Endothelial cell of umbilical vein (primary cell): ENCODE measurements at regions not wholly inside any gene's neighbourhood (a gene's known extent, or its start where the extent isn't known, plus 50 kb on each side); places are given as distances from the start of the nearest gene placed in this dataset.

ENCODE experiments used
- BruUV-seq: library from RNA; stranded (reverse); fragments of 400-500 nt; replicated peaks from 2 replicates; lab custom pipeline; 2021; lab: Mats Ljungman, UMichigan
- CTCF ChIA-PET: fragments of 300-600, 350-600 bp; sonication (Branson Sonifier 250); formaldehyde crosslinking; loops from one replicate; lab custom pipeline; 2021; ENCODE audit warnings: antibody characterized with exemption, inconsistent platforms; lab: Charles Lee
- POLR2A ChIA-PET: fragments of 300-600, 350-600 bp; sonication (Branson Sonifier 250); formaldehyde crosslinking; loops from one replicate; lab custom pipeline; 2021; ENCODE audit warnings: antibody characterized with exemption, inconsistent platforms; lab: Charles Lee
- DNase-seq: peaks from one replicate; pipeline ENCODE4 v3.0.0-alpha.2; 2011; ENCODE audit warnings: low read depth, low spot score
- FAIRE-seq: peaks from 2 replicates; lab custom pipeline; 2011; peaks lifted over from hg19 to GRCh38; lab: Jason Lieb, UNC
- H2AFZ ChIP-seq: 2 replicates; pipeline ENCODE4 v1.6.0; 2012; ENCODE audit warnings: low read depth, low read length, control low read depth, inconsistent platforms
- H3K27ac ChIP-seq: 2 replicates; pipeline ENCODE4 v1.5.1; 2011; ENCODE audit warnings: low read depth, mild to moderate bottlenecking, control low read depth, low read length, moderate library complexity; ENCODE audit not compliant: insufficient read depth
- H3K27me3 ChIP-seq, 2 experiments: 2 replicates each; pipeline versions ENCODE4 v1.6.0 to v1.6.1; 2011; ENCODE audit warnings: low read length in 2 of 2, mixed read lengths in 1 of 2; ENCODE audit not compliant: control insufficient read depth in 2 of 2, insufficient read depth in 2 of 2
- H3K36me3 ChIP-seq, 2 experiments: 2 replicates in 1 of 2; 3 replicates in 1 of 2; pipeline ENCODE4 v1.5.1; 2011; ENCODE audit warnings: low read length in 2 of 2, mild to moderate bottlenecking in 1 of 2, moderate library complexity in 1 of 2; ENCODE audit not compliant: control insufficient read depth in 2 of 2, insufficient read depth in 2 of 2; ENCODE audit errors: extremely low read depth in 1 of 2
- H3K4me1 ChIP-seq: 3 replicates; pipeline ENCODE4 v1.5.1; 2011; ENCODE audit warnings: mild to moderate bottlenecking, low read length; ENCODE audit not compliant: control insufficient read depth, insufficient read depth; ENCODE audit errors: extremely low read depth
- H3K4me2 ChIP-seq: 2 replicates; pipeline ENCODE4 v1.6.1; 2011; ENCODE audit warnings: low read length, control low read depth, mixed read lengths; ENCODE audit not compliant: insufficient read depth
- H3K4me3 ChIP-seq, 3 experiments: fragments of 200-600 bp in 1 of 3; sonication (generic), shearing (Covaris generic) in 1 of 3; replicated peaks in 1 of 3; 2 replicates each; pipeline ENCODE4 v1.5.1; 2011 to 2016; ENCODE audit warnings: control low read depth in 3 of 3, low read length in 3 of 3, mild to moderate bottlenecking in 2 of 3, inconsistent platforms in 1 of 3, low read depth in 1 of 3, moderate library complexity in 1 of 3; ENCODE audit not compliant: insufficient read depth in 1 of 3
- H3K79me2 ChIP-seq: 2 replicates; pipeline ENCODE4 v1.6.0; 2012; ENCODE audit warnings: low read length, inconsistent platforms; ENCODE audit not compliant: control insufficient read depth, insufficient read depth
- H3K9ac ChIP-seq: replicated peaks from 2 replicates; pipeline ENCODE3; 2011; ENCODE audit warnings: low read length, control low read depth; ENCODE audit not compliant: insufficient read depth; ENCODE audit errors: extremely low read depth
- H3K9me1 ChIP-seq: replicated peaks from 3 replicates; pipeline ENCODE4 v1.6.0; 2011; ENCODE audit warnings: mild to moderate bottlenecking, low read length; ENCODE audit not compliant: control insufficient read depth, insufficient read depth; ENCODE audit errors: extremely low read depth
- H3K9me3 ChIP-seq: replicated peaks from 2 replicates; pipeline ENCODE4 v1.5.1; 2012; ENCODE audit warnings: low read length, inconsistent platforms; ENCODE audit not compliant: control insufficient read depth, insufficient read depth
- H4K20me1 ChIP-seq: replicated peaks from 2 replicates; pipeline ENCODE3; 2011; ENCODE audit warnings: mild to moderate bottlenecking, low read length; ENCODE audit not compliant: control insufficient read depth, insufficient read depth; ENCODE audit errors: extremely low read depth
- EZH2 ChIP-seq: IDR thresholded peaks from 2 replicates; pipeline ENCODE4 v1.6.1; 2012; ENCODE audit warnings: borderline replicate concordance, low read depth, mild to moderate bottlenecking, moderate library complexity, low read length, inconsistent platforms; ENCODE audit not compliant: severe bottlenecking
- FOS ChIP-seq: IDR thresholded peaks from 2 replicates; pipeline ENCODE4 v1.6.1; 2011; ENCODE audit warnings: mild to moderate bottlenecking, low read length, moderate library complexity, borderline replicate concordance; ENCODE audit not compliant: insufficient read depth
- GATA2 ChIP-seq: IDR thresholded peaks from 2 replicates; pipeline ENCODE4 v1.7.0; 2011; ENCODE audit warnings: low read depth, mild to moderate bottlenecking, moderate library complexity, mixed read lengths, low read length; ENCODE audit not compliant: insufficient read length, insufficient read depth
- JUN ChIP-seq: IDR thresholded peaks from 2 replicates; pipeline ENCODE4 v1.6.1; 2011; ENCODE audit warnings: borderline replicate concordance, low read depth; ENCODE audit not compliant: insufficient read length, insufficient read depth
- MYC ChIP-seq: IDR thresholded peaks from one replicate; pipeline ENCODE4 v1.6.1; 2011; ENCODE audit warnings: mild to moderate bottlenecking, low read depth, low read length
- POLR2A ChIP-seq: IDR thresholded peaks from 2 replicates; pipeline ENCODE4 v1.6.1; 2012; ENCODE audit warnings: low read depth, mild to moderate bottlenecking, control low read depth, low read length
- POLR2AphosphoS5 ChIP-seq: IDR thresholded peaks from 2 replicates; pipeline ENCODE4 v1.6.1; 2012; ENCODE audit warnings: low read depth, mild to moderate bottlenecking, control low read depth, low read length, moderate library complexity; ENCODE audit not compliant: insufficient read depth
- dilution Hi-C: fragments of 300-500 bp; cut with MboI; formaldehyde crosslinking; loops from one replicate; pipeline ENCODE4 v1.15.0; 2019; ENCODE audit warnings: low sequenced_read_pairs; ENCODE audit not compliant: extremely low pct_ligation_motif_present
- intact Hi-C: fragments of 100-400 bp; cut with micrococcal nuclease; formaldehyde crosslinking; loops from one replicate; pipeline ENCODE4 v1.10.0; 2022
- TF ChIP-seq, protein P1 (sequence below): IDR thresholded peaks from 2 replicates; pipeline ENCODE4 v1.6.1; 2011; ENCODE audit not compliant: insufficient read depth, insufficient read length
- TF ChIP-seq, protein P2 (sequence below), 2 donors: IDR thresholded peaks; 1 replicate in 1 of 2; 2 replicates in 1 of 2; pipeline ENCODE4 v1.5.1; 2011; ENCODE audit warnings: low read length in 2 of 2, mild to moderate bottlenecking in 2 of 2, moderate library complexity in 2 of 2, control low read depth in 1 of 2, inconsistent platforms in 1 of 2, low read depth in 1 of 2; ENCODE audit not compliant: insufficient read depth in 1 of 2; ENCODE audit errors: extremely low read depth in 1 of 2

DNA sequence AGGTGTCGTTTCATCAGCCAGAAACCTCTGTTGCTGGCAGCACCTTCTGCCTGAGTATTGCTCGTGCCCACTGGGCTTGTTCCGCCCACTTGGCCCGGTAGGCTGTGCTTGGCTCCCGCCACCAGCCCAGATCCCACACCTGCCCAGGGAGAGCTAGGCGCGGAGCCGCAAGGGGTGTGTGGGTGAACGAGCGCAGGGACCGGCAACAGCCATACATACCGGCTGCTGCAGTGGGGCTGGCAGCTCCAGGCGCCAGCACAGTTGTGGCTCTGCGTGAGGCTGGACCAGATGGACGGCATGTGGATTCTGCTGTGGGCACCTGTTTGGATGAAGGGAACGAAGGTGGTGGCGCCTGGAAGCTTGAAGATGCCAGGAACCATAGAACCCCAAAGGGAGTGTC lies 331.5 kb upstream of the MCTP2 start:
- Histone ChIP-seq H4K20me1 (no peaks in the 10 kb centered on the region), H3K27ac (no peak overlapping the region), H3K9me3 (no peaks in the 10 kb centered on the region), H2AFZ (no peak overlapping the region), H3K4me3 (no peak overlapping the region), H3K27me3 (no peaks in the 10 kb centered on the region), H3K4me1 (no peaks in the 10 kb centered on the region), H3K9me1 (no peaks in the 10 kb centered on the region), H3K4me2 (no peak overlapping the region), H3K36me3 (no peaks in the 10 kb centered on the region), H3K9ac (no peak overlapping the region), H3K79me2 (no peaks in the 10 kb centered on the region)
- intact Hi-C loops, result no loop called here
- FAIRE-seq (no peak), DNase-seq (no peak)
- POLR2A ChIA-PET, result no interaction called here
- dilution Hi-C loops, result no loop called here
- BruUV-seq, result no TSS peak
- CTCF ChIA-PET, result no interaction called here
- TF ChIP-seq POLR2A (no peak), EZH2 (no peak), JUN (no peak), POLR2AphosphoS5 (no peak), FOS (no peak), MYC (no peak), GATA2 (no peak)
- TF ChIP-seq, protein P1, sequence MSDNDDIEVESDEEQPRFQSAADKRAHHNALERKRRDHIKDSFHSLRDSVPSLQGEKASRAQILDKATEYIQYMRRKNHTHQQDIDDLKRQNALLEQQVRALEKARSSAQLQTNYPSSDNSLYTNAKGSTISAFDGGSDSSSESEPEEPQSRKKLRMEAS, result no peak
- TF ChIP-seq, protein P2, sequence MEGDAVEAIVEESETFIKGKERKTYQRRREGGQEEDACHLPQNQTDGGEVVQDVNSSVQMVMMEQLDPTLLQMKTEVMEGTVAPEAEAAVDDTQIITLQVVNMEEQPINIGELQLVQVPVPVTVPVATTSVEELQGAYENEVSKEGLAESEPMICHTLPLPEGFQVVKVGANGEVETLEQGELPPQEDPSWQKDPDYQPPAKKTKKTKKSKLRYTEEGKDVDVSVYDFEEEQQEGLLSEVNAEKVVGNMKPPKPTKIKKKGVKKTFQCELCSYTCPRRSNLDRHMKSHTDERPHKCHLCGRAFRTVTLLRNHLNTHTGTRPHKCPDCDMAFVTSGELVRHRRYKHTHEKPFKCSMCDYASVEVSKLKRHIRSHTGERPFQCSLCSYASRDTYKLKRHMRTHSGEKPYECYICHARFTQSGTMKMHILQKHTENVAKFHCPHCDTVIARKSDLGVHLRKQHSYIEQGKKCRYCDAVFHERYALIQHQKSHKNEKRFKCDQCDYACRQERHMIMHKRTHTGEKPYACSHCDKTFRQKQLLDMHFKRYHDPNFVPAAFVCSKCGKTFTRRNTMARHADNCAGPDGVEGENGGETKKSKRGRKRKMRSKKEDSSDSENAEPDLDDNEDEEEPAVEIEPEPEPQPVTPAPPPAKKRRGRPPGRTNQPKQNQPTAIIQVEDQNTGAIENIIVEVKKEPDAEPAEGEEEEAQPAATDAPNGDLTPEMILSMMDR (IDR thresholded peaks at IDR 0.05; ENCODE audit: extremely low read depth in 1 of 2, insufficient read depth in 1 of 2, low read depth in 1 of 2, low read length in 2 of 2), result no peak
